ENCODE measurements at regions not wholly inside any gene's neighbourhood (a gene's known extent, or its start where the extent isn't known, plus 50 kb on each side); places are given as distances from the start of the nearest gene placed in this dataset.

DNA sequence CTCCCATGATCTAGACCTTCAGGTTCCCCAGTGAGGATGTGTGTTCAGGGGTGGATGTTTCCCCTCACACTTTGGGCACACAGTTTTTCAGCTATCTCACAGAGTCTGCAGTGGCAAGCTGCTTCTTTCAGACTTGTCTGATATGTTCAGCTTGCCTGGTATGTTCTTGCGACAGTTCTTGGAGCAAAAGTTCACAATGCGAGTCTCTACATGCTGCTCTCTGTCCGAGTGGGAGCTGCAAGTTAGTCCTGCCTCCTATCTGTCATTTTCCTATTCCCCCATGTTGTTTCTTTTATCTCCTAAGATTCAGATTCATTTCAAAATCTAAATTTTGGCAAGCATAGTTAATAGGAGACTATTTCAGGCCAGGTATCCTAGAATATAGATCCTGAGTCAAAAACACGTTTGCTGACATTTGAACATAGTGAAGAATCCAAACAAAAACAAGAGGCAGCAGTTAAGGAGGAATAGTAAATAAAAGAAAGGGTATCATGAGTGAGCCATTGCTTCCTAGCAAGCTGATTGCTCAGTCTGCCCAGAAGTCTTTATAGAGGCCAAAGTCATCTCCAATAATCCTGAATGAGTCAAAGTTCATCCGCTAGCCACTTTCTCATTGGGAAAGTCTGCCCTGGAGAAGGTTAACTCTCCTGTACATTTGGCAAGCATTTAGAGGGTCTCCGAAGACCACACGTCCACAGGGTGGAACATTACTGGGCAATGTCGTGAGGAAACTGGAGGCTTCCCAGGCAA lies 140.2 kb upstream of the MOCS1 start:
- no peak for DNase-seq (ENCODE audit: low spot score)

DNA sequence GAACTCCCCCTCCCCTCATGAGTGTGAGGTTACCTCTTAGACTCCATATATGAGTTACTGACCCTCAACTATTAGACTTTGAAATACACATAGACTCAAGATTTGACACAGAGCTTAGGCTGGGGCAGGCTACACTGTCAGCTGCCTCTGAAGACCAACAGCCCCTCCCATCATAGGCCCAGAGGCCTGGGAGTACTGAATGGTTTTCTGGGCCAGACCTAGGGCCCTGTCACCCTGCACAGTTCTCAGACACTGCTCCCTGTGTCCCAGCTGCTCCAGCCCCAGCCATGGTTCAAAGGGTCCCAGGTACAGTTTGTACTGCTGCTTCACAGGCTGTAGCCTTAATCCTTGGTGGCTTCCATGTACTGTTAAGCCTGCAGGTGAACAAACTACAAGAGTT lies 132.1 kb upstream of the MOCS1 start:
- DNase-seq (ENCODE audit: low spot score): no peak

DNA sequence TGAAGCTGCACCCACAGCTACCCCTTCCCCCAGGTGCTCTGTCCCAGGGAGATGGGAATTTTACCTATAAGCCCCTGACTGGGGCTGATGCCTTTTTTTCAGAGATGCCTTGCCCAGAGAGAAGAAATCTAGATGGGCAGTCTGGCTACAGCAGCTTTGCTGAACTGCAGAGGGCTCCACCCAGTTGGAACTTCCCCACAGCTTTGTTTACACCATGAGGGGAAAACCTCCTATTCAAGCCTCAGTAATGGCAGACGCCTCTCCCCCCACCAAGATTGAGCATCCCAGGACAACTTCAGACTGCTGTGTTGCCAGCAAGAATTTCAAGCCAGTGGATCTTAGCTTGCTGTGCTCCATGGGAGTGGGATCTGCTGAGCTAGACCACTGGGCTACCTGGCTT lies 122.6 kb upstream of the MOCS1 start:
- no peak for DNase-seq (ENCODE audit: low spot score)

DNA sequence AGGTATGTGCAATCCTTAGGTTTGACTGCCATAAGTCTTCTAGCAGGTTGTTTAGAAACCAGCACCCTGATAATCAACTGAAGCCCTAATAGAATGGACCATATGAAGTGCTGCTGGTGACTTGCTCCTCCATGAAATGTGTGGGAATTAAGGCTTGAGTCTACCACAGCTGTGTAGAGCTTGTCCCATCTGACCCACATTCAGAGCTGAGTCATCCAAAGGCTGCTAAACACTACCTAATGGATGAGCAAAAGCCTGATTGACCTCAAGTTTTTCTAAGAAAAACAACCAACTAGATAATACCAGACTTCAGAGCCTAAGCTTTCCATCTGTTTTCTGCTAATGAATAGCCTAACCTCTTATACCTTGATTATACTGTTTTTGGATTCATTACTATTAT lies 120.3 kb upstream of the MOCS1 start:
- DNase-seq (ENCODE audit: low spot score): no peak

DNA sequence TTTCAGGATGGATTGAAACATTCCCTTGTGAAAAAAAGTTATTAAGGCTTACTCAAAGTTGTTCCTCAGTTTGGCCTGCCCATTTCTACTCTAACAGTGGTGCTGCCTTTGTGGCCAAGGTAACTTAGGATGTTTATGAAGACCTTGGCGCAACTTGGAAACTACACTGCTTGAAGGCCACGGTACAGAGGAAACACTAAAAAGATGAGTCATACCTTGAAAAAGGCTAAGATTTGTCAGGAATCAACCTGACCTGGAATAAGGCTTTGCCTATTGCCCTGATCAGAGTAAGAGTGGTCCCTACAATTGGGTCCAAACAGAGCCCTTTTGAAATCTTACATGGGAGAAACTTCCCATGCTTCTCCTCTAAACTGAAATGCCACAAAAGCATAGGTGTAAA lies 119.9 kb upstream of the MOCS1 start:
- no peak for DNase-seq (ENCODE audit: low spot score)

DNA sequence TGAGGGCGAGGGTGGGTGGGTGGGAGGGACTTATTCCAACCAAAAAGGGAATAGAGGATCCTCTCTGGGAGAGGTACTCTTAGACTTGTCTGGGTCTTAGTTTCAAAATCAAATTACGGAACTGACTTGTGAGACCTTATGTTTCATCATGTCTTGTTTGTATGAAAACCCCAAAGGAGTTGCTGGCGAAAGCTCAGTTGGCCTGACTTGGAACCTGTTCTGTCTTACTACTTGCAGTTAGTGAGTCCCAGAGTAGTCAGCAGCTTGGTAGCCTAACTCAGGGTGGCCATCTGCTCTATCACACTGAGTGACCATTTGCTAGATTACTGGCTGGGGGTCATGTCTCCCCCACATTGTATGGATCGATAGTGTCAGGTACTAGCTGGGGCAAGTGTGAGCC lies 114.9 kb upstream of the MOCS1 start:
- no peak for DNase-seq (ENCODE audit: low spot score)

DNA sequence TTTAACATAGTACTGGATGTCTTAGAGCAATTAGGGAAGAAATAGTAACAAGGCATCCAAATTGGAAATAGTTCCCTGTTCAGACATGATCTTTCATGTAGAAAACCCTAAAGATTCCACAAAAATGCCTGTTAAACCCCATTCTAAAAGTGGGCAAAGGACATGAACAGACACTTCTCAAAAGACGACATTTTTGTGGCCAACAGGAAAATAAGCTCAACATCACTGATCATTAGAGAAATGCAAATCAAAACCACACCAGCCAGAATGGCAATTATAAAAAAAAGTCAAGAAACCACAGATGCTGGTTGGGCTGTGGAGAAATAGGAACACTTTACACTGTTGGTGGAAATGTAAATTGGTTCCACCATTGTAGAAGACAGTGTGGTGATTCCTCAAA lies 109.9 kb upstream of the MOCS1 start:
- no peak for DNase-seq (ENCODE audit: low spot score)

DNA sequence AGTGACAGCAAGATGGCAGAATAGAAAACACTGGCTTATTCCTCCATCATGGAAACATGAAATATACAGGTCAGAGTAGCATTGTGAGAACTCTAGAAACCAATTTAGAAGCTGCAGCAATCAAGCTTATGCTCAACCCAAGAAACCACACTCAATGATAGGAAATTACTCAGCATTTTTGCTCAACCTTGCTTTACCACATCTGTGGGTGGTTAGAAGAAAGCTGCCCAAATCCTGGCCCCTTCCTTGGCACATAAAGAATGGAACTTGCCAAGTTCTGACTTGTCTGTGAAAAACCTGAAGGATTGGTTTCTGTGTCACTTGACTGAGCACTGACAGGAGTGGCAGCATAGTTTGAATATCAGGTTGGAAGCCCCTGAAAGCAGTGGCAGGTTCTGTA lies 108.0 kb upstream of the MOCS1 start:
- DNase-seq (ENCODE audit: low spot score): peak; percentile 20

DNA sequence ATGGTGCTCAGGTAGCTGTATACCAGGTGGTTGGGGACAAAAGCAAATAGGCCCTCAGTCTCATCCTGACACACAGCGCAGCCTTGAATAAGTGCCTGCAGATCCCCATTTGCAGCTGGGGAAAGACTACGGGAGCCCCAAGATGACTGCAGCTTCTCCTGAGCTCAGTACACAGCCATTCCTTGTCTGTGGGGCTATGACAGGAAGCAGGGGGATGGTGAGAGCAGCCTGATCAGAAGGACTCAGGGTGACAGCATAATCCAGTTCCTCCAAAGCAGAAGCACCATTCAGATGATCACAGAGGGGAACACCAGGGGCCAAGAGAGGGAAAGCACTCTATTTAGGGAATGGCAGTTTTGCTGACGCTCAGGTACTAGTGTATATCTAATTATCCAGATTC lies 104.8 kb upstream of the MOCS1 start:
- DNase-seq (ENCODE audit: low spot score): no peak

DNA sequence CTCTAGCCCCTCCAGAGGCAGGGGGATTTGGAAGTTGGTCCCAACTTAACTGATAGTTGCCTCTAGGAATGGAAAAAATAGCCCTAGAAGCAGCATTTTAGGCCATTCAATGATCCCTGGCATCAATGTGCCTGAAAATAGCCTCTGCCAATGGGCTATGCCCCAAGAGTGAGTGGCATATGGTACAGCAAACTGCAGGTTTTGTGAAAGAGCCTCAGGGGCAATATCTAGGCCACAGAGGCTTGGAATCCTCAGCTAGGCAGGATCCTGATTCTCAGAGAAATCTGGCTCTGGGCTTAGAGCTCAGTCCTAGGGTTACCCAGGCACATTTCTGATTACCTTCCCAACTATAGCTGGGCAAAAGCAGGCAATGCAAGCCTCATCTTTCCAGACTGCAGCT lies 104.4 kb upstream of the MOCS1 start:
- no peak for DNase-seq (ENCODE audit: low spot score)

DNA sequence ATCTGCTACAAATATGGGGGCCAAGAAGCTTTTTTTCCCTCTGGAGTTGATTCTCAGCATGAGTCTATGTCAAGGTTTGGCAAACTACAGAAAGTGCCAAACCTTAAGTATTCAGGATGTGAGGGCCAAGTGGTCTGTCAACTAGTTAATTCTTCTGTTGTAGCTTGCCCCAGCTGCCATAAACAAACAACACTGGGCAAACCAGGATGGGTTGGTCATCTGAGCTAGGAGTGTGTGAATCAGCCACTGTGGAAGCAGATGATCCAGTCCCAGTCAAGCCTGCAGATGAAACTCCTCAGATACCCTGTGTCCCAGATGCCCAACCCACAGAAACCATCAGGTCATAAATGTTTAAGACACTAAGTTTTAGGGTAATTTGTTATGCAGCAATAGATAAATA lies 103.0 kb upstream of the MOCS1 start:
- no peak for DNase-seq (ENCODE audit: low spot score)

DNA sequence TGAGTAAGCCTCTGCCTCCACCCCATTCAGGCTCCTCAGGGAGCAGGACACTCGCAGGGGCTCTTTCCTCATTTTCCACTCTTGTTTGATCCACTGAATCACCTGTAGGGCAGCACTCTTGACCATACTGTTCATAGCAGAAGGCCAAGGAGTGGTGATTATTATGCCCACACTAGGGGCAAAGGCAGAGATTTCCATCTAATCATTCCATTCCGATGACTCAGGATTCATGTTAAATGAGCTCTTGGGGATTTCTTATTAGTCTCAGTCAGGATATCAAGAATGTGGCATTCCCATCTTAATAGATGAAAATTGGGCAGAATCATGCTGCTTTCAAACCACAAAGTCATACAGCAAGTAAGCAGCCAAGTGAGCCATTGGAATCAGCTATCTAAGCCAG lies 101.9 kb upstream of the MOCS1 start:
- DNase-seq (ENCODE audit: low spot score): no peak

DNA sequence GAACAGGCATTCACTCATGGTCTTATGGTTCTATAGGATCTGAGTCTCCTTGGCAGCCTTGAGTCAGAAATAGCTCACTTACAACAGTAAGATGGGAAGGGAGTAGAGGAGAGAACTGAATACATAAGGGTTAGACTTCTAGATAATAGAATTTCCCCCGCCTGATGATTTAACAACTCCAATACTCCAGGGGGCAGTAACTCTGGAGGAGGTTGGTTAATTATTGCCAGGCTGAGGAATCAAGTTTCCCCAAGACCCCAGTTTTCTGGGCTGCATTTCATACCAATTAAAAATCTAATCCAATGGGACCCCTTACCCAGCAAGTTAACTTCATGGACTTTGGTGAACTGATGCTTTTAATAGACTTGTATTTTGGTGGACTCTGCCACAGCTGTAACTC lies 94.2 kb upstream of the MOCS1 start:
- DNase-seq (ENCODE audit: low spot score): no peak

DNA sequence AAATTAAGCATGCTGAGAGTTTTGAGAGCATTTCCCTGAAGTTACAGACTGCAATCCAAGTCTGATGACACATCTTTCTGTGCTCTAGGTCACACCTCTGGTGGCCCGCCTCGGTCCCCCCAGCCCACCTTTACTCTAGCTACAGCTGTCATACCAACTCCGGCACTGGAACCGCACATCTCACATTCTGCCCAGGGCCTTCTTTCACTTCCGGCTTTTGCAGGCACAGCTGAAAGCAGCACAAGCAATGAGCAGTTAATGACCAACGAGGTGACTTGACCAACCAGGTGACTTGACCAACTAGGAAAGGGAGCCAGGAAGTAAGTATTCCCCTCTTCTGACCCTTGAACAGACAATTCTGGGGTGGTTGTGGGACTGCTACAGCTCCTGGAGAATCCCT lies 88.6 kb upstream of the MOCS1 start:
- no peak for DNase-seq (ENCODE audit: low spot score)

DNA sequence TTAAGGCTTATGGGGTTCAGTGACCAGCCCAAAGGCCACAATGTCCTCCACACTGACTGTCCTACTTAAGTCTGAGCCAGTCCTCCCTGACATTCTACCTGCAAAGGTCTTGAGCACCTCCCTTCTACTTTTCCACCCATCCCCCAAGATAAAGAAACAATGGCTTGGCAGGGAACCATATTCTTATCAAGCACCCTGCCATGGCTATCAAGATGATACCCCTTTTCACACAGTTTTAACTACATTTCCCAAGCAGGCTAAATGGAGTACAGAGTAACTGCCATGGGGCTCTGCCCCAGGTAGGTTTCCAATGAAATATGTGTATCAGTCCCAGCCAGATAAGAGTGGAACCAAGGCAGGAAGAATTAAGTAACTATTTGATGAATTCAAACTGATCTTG lies 85.9 kb upstream of the MOCS1 start:
- DNase-seq (ENCODE audit: low spot score): no peak

DNA sequence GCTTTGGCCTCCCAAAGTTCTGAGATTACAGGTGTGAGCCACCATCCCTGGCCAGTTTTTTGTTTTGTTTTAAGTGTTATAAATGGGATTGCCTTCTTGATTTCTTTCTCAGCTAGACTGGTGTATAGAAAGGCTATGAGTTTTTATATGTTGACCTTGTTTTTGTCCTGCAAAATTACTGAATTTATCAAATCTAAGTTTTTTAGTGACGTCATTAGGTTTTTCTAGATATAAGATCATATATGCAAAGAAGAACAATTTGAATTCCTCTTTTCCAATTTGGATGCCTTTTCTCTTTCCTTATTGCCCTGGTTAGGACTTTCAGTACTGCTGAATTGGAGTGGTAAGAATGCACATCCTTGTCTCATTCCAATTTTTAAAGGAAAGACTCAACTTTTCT lies 81.3 kb upstream of the MOCS1 start:
- DNase-seq (ENCODE audit: low spot score): no peak

DNA sequence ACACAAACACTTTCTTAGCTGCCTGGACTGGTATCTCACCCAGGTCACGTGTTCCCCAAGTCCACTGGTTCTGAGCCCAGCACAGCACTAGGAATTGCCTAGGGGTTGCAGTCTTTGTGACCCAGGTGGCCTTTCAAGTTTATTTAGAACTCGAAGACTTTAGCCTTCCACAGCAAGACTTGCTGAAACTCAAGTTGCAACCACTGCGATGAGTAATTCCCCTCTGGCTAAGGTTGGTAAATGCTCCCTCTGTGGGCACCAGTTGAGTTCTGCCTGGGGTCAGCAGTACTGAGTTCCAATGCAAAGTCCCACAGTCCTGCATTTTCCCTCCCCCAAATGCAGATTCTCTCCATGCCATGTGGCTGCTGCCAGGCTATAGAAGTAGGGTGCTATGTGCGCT lies 77.6 kb upstream of the MOCS1 start:
- no peak for DNase-seq (ENCODE audit: low spot score)

DNA sequence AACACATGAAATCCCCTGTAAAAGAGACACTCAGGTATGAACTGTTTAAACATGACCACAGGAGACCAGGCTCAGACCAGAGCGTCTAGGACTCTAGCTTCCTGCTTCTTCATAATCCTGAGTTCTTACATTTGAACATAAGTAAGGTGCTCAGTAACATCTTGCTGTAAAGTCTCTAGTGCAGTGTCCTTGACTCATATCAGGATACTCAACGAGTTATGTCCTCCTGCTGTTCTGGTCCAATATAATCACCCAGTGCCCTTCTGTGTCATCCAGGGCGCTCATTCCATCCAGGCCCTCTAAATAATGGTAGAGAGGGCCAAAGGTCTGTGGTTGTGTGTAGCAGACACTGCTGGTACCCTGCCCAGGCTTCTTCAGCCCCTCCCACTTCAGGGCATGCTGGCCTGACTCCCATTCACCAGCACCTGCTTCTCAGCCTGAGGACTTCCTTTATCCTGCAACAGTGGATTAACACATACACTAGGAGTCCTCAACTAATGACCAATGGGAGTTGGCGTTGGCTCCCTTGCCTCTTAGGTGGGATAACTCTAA lies 66.8 kb upstream of the MOCS1 start:
- DNase-seq (ENCODE audit: low spot score): no peak

DNA sequence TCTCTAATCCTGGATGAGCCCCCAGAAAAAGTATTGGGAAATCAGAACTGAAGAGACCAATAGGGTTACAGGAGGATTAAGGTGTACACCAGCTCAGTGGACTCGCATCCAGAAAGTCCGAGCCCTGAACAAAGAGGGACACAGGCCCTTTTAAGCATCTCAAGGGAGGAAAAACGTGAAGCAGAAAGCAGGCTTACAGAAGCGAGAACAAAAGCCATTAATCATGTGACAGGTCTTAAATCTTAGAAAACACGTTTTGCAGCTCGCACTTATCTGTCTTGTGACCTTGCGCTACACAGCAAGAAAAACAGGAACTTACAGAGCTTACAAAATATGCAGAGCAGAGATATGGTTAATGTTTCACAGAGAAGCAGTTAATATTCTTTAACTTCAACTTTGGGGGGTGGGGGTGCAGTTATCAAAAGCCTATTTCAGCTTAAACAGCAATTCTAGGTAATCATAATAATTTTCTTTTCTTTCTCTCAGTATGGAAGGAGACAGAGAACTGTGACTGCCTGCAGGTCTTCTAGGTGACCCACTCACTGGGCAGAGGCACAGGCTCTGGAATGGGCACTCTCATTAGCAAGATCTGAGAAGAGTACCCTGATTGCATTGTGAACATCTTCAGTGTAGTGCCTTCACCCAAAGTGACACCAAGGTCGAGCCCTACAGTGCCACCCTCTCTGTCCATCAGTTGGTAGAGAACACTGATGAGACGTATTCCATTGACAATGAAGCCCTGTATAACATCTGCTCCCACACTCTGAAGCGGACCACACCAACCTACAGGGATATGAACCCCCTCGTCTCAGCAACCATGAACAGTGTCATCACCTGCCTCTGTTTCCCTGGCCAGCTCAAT lies 65.0 kb upstream of the MOCS1 start:
- no peak for DNase-seq (ENCODE audit: low spot score)

DNA sequence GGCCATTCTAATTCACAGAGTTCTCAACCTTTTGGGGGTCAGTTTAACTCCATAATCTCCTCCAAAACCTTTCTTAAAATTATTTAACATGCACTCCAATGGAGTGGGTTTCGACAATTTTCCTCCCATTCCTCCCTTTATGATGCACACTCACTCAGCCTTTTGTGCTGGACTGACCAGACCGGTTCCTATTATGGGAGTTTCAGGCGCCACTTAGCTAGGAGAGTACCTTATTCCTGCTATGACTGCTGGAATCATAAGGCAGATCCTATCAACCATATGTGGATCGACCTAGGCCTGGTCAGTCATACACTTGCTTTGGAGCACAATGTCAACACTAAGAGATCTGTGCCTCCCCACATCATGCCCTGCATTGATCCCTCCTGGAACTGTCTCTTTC lies 63.9 kb upstream of the MOCS1 start:
- no peak for DNase-seq (ENCODE audit: low spot score)

DNA sequence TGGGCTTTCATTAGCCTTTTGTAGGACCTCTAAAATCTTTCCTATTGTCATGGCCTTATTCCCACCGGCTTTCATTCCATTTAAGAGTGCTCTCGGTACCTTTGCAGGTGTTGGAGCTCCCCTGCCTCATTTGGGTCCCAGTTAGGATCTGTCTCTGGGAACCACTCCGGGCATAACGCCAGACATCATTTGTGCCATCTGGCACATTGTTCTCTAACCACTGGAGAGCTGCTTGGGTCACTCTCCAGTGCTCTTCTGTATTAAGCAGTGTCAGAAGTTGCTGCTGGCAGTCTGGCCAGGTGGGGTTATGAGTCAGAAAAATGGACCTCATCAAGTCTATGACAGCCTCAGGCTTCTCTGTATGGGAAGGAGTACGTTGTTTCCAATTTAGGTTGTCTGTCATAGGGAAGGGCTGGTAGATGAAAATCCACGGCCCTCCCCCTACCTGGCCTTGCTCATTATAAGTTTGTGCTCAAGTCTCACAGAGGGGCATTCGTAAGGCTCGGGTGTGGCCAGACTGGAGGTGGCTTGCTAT lies 62.9 kb upstream of the MOCS1 start:
- no peak for DNase-seq (ENCODE audit: low spot score)

DNA sequence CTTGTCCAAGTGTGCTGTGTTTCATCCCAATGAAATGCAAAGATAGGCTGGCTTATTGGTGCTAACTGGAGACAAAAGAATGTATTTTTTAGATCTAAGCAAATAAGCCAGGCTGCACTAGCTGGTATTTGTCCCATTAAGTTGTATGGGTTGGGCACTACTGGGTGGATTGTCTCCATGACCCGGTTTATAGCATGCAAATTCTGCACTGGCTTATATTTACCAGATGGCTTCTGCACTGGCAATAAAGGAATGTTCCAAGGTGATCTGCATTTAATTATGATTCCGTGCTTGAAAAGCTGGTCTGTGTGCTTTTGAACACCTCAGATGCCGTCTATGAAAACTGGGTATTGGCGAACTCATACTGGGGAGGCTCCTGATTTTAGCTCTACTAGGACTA lies 61.4 kb upstream of the MOCS1 start:
- DNase-seq (ENCODE audit: low spot score): no peak

All from activated CD4-positive, alpha-beta T cell treated with anti-CD3 and anti-CD28 coated beads, Interleukin-2, Interleukin-4, amounts not matched to agents 100 ng/mL and 50 ng/mL, durations not matched to agents 16 hours and 8 hours (primary cell).